DMS53 treated with DMSO at 0.1 percent for 48 hours (cell line): ENCODE measurements at regions not wholly inside any gene's neighbourhood (a gene's known extent, or its start where the extent isn't known, plus 50 kb on each side); places are given as distances from the start of the nearest gene placed in this dataset.
"Not testable (repeated sequence)": the region's sequence is repeated elsewhere in the genome, so short reads cannot be mapped to it uniquely, and the experiment has no call there.

Experiments used
- DNase-seq: peaks from one replicate; lab custom pipeline; 2025; ENCODE audit not compliant: unreplicated experiment; lab: John Stamatoyannopoulos, UW

GRCh38 chr10:93220296-93221170, 146.8 kb downstream of the CYP26A1 start:
- DNase-seq = no peak

- no peak for DNase-seq
Observed at GRCh38 chr10:93221171-93221496, 147.4 kb downstream of the CYP26A1 start.

GRCh38 chr10:93221521-93221920, 147.8 kb downstream of the CYP26A1 start:
- no peak for DNase-seq

GRCh38 chr10:93222211-93222754, 148.6 kb downstream of the CYP26A1 start:
- no peak for DNase-seq

- no peak for DNase-seq
Observed at GRCh38 chr10:93222876-93223275, 149.2 kb downstream of the CYP26A1 start.

GRCh38 chr10:93223336-93223735, 149.6 kb downstream of the CYP26A1 start:
- DNase-seq = no peak

GRCh38 chr10:93224005-93224779, 150.5 kb downstream of the CYP26A1 start:
- DNase-seq = no peak

- DNase-seq = no peak
Observed at GRCh38 chr10:93225938-93226337, 152.2 kb downstream of the CYP26A1 start.

GRCh38 chr10:93226619-93227018, 152.9 kb downstream of the CYP26A1 start:
- DNase-seq = no peak

- DNase-seq = not testable (repeated sequence)
Observed at GRCh38 chr10:93230596-93230995, 156.9 kb downstream of the CYP26A1 start.

- not testable (repeated sequence) for DNase-seq
Observed at GRCh38 chr10:93232159-93232558, 158.5 kb downstream of the CYP26A1 start.

GRCh38 chr10:93234940-93235339, 161.2 kb downstream of the CYP26A1 start:
- not testable (repeated sequence) for DNase-seq

GRCh38 chr10:93235686-93236085, 162.0 kb downstream of the CYP26A1 start:
- no peak for DNase-seq

- no peak for DNase-seq
Observed at GRCh38 chr10:93236393-93237040, 162.8 kb downstream of the CYP26A1 start.

GRCh38 chr10:93245147-93245546, 171.5 kb downstream of the CYP26A1 start:
- no peak for DNase-seq

GRCh38 chr10:93245779-93246178, 172.1 kb downstream of the CYP26A1 start:
- DNase-seq = no peak

GRCh38 chr10:93248583-93249227, 175.0 kb downstream of the CYP26A1 start:
- DNase-seq = no peak

- DNase-seq = no peak
Observed at GRCh38 chr10:93250010-93250409, 176.3 kb downstream of the CYP26A1 start.

- DNase-seq = no peak
Observed at GRCh38 chr10:93254180-93254853, 180.6 kb downstream of the CYP26A1 start.

- DNase-seq = no peak
Observed at GRCh38 chr10:93255546-93255945, 181.9 kb downstream of the CYP26A1 start.
